SKM-1 (cell line): ENCODE measurements at regions not wholly inside any gene's neighbourhood (a gene's known extent, or its start where the extent isn't known, plus 50 kb on each side); places are given as distances from the start of the nearest gene placed in this dataset.

ENCODE experiments used
- DNase-seq: peaks from one replicate; lab custom pipeline; 2025; ENCODE audit not compliant: unreplicated experiment; lab: John Stamatoyannopoulos, UW

DNA sequence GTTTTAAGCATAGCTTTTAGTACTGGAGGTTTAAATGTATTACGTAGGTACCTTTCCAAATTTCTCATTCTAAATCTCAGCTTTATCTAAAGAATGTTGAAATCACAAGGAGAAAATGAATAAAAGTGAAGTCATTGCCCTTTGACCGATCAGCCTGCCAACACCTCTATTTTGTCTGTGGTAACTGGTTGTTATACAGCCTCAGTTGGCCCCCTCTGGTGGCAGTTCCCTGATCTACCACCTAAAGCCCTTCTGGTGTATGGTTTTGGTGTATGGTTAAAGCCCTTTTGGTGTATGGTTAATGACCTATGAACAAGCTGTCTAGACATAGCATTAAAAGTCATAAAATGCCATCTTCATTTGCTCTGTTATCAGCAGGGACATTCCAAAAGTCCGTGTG lies 378.2 kb upstream of the AZI2 start:
- DNase-seq: no peak

DNA sequence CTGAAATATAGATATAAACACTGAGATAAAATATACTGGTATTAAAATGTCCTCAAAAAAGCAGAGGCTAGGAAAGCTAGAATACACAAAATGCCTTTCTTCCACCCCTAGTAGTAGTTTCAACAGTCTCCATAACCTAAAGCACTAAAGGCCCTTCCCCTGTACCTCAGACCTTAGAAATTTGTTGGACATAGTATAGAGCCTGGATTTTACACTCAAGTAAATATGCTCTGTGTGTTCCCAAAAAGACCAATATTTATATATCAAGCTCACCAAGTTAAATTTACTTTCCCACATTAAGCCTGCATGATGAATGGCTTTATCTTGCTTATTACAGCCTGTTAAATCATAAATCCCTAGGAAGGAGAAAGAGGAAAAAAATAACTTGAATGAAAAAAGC lies 378.7 kb upstream of the AZI2 start:
- no peak for DNase-seq

DNA sequence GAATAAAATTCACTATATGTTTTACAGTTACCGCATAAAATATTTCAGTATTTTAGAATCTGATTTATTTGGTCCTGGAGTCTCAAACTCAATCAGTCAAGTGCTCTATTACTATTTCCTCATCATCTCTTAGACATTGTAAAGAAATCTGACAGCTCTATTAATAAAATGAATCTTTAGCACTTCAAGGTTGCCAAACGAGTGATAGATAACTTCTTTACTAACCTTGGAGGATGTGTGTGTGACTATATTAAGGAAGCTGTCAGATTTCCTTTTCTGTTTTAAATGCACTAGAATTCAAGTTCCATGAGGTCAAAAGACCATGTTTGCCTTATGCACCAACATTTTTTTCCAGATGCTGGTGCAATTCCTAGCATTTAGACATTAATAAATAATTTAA lies 389.8 kb upstream of the AZI2 start:
- no peak for DNase-seq

DNA sequence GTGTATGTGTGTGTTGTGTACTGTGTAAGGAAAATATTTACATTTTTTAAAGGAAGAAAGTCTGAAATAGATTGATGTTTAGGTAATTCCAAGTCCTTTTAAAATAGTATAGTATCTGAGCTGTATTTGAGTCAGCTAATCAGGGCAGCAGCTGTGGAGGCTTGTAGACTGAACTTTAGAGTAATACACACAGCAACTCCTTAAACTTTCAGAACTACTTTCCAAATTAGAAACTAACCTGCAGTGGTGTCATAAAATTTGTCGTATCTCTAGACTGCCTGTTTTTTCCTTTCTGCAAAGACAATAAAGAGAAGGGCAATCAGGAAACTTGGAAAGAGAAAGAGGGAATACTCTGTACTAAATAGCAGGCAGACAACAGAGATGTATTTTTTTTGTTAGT lies 391.0 kb upstream of the AZI2 start:
- no peak for DNase-seq

DNA sequence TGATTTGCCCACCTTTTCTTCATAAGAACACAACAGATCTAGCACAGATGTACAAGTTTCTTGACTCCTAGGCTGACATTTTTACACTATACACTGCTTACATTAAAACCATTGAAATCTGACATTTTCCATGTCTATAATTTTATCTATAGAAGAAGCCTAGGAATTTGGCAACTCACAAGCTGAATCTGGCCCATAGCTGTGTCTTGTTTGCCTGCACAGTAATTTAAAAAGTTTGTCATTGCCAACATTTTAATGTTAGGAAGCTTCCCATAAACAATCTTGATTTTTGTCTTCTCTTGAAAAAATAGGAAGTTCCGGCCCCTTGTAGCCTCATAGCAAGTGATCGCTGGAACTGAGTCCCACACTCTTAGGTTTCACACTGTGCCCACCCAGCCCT lies 394.6 kb upstream of the AZI2 start:
- no peak for DNase-seq

DNA sequence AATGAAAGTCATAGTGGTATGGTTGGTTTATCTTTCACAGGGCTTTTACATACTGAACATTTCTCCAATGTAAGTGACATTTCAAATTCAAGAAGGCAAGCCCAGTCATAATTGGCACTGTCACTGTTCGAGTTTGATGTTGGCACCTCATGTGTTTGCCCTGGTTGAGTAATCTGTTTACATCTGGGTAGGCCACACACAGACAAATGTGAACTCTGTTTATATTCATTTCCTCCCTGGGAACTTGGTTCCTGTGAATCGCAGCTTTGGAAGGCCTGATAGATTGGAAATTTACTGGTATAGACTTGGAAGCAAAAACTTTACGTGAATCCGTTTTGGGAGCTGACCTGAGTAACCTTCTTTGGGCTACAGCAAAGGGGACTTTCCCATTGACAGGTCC lies 395.2 kb upstream of the AZI2 start:
- DNase-seq: no peak

DNA sequence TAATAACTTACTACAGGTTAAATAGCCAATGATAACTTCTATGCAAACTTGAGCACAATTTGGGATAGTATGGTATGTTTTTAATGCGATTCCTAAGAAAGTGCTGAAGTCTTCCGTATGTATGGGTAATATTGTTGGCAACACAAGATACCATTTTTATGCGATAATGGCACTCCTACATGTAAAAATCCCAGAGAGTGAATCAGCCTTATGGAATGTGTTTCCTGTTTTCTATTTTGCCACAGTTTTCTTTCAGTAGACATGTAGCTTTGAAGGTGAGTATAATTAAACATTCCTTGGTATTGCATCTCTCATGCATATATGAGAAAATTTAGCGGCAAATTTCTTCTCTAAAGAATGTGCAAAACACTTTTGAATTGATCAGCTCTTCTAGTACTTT lies 396.8 kb upstream of the AZI2 start:
- DNase-seq: no peak

DNA sequence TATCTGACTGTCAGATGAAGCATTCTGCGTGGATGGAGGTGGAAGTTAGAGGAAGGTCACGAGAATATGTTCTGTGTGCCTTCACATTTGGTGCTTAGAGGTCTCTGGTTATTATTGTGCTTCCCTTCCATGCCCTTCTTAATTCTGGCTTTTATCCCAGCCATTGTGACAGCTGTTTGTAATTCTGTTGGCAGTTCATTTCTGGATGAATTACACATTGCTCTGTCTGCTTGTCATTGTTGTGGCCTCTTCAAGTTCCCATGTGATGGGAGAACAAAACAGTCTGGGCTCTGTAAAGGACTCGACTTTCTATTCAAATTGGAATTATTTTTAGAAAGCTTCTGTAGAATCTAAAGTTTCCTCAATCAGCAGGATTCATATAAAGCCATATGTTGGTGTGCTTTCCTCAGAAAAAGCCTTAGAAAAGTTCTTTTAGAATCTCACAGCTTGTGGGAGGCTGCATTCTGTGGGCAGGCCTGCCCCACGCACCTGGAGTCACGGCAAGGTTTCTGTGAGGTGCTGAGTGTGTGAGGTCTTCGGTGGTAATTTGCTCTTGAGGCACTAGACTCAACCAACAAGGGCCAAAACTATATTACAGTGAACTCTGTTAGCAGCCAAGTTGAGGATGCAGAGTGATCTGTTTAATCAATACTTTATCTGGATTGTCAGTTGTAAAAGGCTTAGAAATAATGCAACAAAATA lies 397.4 kb upstream of the AZI2 start:
- no peak for DNase-seq

DNA sequence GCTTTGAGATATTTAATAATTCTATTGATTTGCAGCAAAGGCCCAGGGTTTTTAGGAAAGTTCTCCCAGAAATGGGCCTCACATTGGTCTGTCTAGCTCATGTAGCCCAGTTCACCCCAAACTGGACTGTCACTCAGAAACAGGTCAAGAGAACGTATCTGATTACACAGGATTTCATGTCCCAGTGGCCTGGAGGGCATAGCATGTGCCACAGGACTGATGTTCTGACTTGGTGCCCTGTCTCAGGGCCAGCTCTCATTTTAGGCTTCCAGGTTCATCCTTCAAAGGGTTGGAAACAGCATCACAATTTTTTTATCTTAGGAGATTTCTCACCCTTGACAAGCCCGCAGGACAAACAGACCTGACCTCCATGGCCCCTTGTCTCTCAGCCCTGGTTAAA lies 398.4 kb upstream of the AZI2 start:
- no peak for DNase-seq

DNA sequence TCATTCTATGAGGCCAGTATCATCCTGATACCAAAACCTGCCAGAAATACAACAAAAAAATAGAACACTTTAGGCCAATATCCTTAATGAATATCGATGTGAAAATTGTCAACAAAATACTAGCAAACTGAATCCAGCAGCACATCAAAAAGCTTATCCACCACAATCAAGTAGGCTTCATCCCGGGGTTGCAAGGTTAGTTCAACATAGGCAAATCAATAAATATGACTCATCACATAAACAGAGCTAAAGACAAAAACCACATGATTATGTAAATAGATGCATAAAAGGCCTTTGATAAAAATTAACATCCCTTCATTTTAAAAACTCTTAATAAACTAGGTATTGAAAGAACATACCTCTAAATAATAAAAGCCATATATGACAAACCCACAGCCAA lies 403.2 kb upstream of the AZI2 start:
- DNase-seq: no peak

DNA sequence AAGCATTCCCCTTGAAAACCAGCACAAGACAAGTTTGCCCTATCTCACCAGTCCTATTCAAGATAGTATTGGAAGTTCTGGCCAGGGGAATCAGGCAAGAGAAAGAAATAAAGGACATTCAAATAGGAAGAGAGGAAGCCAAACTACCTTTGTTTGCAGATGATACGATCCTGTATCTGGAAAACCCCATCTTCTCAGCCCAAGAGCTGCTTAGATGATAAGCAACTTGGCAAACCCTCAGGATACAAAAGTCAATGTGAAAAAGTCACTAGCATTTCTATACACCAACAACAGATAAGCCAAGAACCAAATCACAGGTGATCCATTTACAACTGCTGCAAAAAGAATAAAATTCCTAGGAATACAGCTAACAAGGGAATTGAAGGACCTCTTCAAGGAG lies 403.7 kb upstream of the AZI2 start:
- no peak for DNase-seq

DNA sequence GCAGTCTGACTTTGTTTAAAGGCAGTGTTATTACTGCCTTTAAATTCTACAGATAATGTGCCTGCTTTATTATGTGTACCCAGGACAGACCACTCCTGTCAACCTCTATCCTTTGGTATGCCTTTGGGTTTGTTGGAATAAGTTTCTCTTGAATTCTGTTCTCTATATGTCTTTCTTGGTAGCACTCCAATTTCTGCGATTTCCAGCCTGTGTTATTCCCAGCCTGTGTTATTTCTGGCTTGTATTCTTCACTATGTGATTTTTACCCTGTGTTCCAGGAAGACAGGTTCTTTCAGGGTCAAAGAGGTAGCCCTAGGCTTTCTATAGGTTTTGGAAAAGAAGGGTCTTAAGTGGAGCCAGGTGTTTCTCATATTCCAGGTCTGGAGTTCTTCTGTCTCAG lies 407.4 kb upstream of the AZI2 start:
- DNase-seq: no peak

DNA sequence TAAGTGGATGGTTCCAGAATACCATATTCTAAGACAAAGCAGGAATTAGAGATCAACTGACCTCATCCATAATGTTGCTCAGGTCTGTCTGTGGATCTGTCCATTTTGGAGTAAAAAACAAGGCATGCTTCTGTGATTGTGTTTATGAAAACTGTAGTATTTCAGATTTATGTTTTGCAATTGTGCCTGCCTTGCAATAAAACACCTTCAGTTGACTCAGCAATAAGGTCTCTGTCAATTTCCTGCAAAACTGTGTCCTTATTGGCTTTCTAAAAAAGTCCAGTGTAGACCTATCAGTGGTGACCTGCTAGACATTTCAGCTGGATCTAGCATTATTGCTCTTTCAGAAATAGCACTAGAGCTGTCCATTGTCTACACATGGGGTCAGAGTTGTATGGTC lies 409.5 kb upstream of the AZI2 start:
- DNase-seq: no peak

DNA sequence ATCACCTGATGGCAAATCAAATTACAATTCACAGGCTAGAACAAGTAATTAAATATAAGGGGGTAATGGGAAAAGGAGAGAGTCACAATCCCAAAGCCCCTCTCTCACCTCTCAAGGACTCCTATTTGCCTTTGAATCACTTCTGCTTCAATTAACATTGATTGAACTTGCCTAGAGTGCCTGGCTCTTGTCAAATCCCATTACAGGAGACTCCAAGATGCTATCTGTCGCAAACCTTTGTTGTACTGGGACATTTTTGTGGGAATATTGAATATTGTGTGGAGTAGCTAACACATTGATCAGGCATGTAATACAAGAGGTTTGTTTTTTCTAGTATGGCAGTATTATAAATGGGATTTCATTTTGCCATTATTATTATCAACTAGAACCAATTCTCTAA lies 412.8 kb upstream of the AZI2 start:
- DNase-seq: no peak

DNA sequence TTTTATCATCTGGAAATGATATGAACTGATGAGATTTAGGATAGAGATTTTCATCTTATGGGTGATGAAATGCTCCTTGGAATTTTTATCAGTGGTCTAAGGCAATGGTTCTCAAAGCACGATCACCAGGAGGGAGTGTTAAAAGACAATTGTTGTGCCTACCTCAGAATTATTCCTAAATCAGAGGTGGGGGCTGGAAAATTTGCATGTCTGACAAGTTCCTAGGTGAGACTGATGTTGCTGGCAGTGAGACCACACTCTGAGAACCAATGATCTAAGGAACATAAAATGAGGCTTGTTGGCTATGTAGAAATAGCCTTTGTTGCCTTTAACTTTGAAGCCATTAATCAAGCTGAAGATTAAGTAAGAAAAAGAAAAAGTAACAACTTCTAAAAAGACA lies 416.6 kb upstream of the AZI2 start:
- DNase-seq: no peak

DNA sequence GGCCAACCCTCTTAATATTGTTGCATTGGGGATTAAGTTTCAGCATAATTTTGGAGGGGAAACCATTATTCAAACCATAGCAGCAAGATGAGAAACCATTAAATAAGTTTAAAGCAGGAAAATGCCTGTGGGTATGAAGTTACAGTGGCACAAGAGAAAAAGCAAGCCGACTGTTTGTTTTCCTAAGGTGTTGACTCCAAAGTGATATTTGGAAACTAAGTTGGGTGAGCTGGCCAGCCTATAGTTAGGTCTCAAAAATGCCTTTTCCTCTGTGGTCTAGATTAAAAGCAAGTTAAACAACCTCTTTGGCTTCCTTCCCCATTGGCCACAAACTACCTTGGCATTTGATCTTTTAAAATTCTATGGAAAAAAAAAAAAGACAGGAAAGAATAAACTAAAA lies 419.8 kb upstream of the AZI2 start:
- DNase-seq: no peak

DNA sequence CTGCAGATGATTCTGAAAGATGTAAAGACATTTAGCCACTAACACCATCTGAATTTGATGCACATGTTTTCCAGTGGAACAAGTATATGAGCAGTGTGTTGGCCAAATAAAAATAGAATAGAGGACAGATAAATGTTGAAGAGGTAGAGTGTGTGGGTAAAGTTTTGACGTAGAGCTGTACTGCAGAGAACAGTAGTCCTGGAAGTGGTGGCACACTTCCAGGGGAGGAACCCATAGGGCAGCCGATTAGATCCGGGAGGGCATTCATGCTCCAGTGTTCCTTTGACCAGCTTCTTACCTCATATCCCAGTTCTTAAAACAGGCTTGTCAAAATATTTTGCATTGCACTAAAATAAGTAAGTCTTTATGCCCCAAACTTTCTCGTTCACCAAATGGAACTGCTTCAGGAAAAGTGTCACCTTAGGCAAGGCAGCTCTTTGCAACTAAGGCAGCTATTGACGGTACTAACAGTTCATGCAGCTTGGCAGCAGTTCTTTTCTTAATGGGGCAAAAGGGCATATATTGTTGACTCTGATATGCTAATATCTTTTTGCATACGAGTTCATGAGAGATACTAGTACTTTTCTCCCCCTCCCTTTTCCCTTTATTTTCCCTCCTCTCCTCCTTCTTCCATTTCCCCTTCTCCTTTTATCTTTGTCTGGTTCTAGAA lies 429.3 kb upstream of the AZI2 start:
- no peak for DNase-seq

DNA sequence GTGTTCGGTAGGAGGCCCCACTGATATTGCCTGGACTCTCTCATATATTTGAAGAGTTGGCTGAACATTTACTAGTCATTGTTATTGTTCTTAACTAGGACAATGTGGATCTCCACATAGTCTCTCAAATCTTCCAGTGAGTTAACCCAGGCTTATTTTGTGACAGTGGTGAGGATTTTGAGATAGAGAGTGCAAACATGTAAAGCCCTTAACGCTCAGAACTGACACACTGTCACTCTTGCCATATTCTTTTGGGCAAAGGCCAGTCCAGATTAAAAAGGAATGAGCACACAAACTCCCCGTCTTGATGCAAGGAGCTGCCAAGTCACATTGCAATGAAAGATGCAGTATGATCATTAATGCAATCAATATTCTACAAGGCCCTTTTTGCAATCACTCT lies 431.9 kb upstream of the AZI2 start:
- DNase-seq: no peak

DNA sequence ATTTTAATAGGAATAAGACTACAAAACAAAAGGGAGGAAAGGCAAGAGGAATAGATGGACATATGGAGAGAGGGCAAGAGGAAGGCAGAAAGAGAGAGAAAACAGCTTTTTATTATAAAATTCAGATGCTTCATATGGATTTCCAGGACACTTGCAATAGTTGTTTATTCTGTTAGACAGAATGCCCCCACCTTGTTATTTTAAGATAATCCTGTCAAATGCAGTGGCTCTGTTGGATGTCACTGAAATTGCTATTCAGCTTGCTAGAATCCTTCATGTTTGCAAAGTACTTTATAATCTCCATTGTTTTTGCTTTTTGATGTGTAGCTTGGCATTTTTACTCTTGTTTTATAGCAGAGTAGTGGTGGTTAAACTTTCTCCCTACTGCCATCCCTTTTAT lies 432.4 kb upstream of the AZI2 start:
- no peak for DNase-seq

DNA sequence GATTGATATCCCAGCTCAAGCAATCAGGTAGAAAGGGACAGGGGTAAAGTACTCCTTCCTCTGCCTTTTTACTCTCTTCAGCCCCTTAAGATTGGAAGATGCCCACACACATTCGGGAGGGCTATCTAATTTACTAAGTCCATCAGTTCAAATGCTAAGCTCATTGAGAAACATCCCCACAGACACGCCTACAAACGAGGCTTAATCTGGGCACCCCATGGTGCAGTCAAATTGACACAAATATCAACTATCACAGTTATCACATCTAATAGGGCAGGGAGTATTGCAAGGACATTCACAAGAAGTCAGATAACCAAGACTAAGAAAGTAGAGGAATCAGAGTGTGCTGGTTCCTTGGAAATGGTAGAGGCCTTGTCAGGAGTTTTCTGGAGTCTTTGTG lies 437.8 kb upstream of the AZI2 start:
- no peak for DNase-seq

DNA sequence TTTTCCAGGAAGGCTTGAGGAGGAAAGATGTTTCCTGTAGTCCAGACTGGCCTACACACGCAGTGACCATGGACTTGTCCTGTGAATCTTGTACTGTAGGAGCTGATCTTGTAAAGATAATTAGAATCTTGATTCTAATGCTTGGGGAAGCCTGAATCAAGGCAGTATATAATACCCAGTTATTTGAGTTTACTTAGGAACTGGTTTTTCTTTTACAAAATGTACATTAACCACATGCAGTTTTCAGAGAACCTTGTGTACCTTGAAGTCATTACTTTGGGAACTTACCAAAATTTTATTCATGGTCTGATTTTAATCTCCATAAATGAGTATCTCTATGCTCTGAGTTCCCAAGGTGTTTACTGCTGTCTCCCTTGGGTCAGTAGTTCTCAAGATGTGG lies 439.9 kb upstream of the AZI2 start:
- DNase-seq: no peak

DNA sequence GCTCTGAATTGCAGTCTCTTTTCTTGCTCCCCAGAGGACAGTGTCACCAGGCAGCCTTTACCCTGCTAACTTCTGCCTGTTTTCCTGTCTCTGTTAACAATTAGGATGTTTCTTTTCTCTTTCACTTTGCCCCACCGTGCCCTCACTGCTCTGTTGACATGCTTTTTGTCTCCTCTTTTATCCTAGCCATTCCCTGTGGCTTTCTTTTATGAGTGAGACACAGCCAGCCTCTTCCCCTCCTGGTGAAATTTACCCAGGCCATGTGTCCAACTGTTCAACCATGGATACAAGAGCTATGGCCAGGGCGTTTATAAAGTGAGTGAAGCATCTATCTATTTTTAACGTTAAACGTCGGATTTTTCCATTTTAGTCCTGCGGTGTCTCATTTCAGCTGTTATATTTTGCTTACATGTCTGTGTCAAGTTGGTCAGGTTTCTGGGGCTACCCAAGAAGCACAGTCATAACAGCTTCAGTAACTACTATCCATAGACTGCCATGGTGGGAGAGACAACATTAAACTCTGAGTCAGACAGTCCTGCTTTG lies 443.2 kb upstream of the AZI2 start:
- no peak for DNase-seq

DNA sequence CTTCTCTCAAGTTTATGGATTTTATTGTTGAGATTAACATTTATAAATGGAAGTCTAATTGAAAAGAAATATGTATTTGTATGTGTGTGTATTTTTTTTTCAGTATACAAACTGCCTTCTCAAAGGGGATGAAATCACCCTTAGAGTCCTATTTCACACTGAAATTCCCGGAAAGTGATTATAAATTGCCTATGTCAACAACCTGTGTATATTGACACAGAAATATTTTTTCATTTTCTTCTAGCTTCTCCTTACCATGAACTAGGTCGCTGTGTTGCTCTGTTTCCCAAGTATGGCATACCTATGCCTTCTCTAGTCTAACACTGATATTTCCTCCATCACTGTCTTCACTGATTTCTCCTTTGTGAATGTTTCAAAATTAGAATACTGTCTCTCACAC lies 444.0 kb upstream of the AZI2 start:
- DNase-seq: no peak
